ENCODE measurements at regions not wholly inside any gene's neighbourhood (a gene's known extent, or its start where the extent isn't known, plus 50 kb on each side); places are given as distances from the start of the nearest gene placed in this dataset.

- no peak overlapping the region for H3K27ac ChIP-seq
- no peak for TF ChIP-seq CTCF (IDR thresholded peaks at IDR 0.05)
- no peaks in the 10 kb centered on the region for H3K9me3 ChIP-seq
- no peaks in the 10 kb centered on the region for H3K4me1 ChIP-seq
- no peak overlapping the region for H3K4me3 ChIP-seq
- intact Hi-C loops (cut with DNase I), result no loop called here
- DNase-seq, result no peak
- 42 to 50% methylated on average over 2 of the region's 2 CpGs for WGBS, 2 donors
- H3K36me3 ChIP-seq, result no peaks in the 10 kb centered on the region
- ATAC-seq, result no peak
- H3K27me3 ChIP-seq, result no peaks in the 10 kb centered on the region
- FAIRE-seq, result no peak
Measured at GRCh38 chr2:150409196-150409595, 78.3 kb downstream of the RND3 start.

- no peak for TF ChIP-seq CTCF (IDR thresholded peaks at IDR 0.05)
- H3K36me3 ChIP-seq, result no peaks in the 10 kb centered on the region
- ATAC-seq, result no peak
- 80 to 87% methylated on average over 3 of the region's 3 CpGs for WGBS, 2 donors
- intact Hi-C loops (cut with DNase I), result no loop called here
- H3K4me3 ChIP-seq, result no peak overlapping the region
- H3K9me3 ChIP-seq, result no peaks in the 10 kb centered on the region
- H3K4me1 ChIP-seq, result no peaks in the 10 kb centered on the region
- no peak for FAIRE-seq
- H3K27ac ChIP-seq, result no peak overlapping the region
- no peak for DNase-seq
- H3K27me3 ChIP-seq, result no peaks in the 10 kb centered on the region
Measured at GRCh38 chr2:150404147-150404546, 83.3 kb downstream of the RND3 start.

DNA sequence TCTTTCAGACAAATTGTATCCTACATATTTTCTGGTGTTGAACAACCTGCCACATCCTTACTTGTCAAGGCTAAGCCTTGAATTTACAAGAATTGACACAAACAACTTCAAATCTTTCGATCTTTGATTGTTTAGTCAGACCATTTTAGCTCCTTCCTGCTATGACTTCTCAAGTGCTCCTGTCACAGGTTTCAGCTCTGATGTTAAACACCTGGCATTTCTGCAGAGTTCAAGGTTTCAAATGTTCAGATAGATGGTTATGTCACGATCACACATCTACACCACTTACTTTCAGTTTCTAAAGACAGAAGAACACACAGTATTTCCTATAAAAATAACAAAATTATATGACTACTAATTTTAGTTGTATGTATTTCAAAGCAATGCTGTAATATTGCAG is 84.0 kb downstream of the RND3 start:
- Histone ChIP-seq H3K27ac (no peak overlapping the region), H3K36me3 (no peaks in the 10 kb centered on the region), H3K4me3 (no peak overlapping the region), H3K4me1 (no peaks in the 10 kb centered on the region), H3K9me3 (no peaks in the 10 kb centered on the region), H3K27me3 (no peaks in the 10 kb centered on the region)
- TF ChIP-seq CTCF (IDR thresholded peaks at IDR 0.05), result no peak
- no peak for DNase-seq
- FAIRE-seq, result no peak
- peak in 1 of 4 donors; percentile 36 for ATAC-seq
- 24 to 27% methylated on average over 2 of the region's 2 CpGs for WGBS, 2 donors
- intact Hi-C loops (cut with DNase I), result no loop called here

- no peaks in the 10 kb centered on the region for H3K4me1 ChIP-seq
- DNase-seq (no peak), ATAC-seq (no peak), FAIRE-seq (no peak)
- H3K36me3 ChIP-seq, result no peaks in the 10 kb centered on the region
- WGBS, 2 donors, result 50 to 65% methylated on average over 3 of the region's 3 CpGs
- TF ChIP-seq CTCF (IDR thresholded peaks at IDR 0.05), result no peak
- H3K27ac ChIP-seq, result no peak overlapping the region
- no peaks in the 10 kb centered on the region for H3K9me3 ChIP-seq
- intact Hi-C loops (cut with DNase I), result no loop called here
- H3K27me3 ChIP-seq, result no peaks in the 10 kb centered on the region
- no peak overlapping the region for H3K4me3 ChIP-seq
Measured at GRCh38 chr2:150402953-150403352, 84.5 kb downstream of the RND3 start.

- Histone ChIP-seq H3K4me3 (no peak overlapping the region), H3K4me1 (no peaks in the 10 kb centered on the region), H3K27me3 (no peaks in the 10 kb centered on the region), H3K27ac (no peak overlapping the region), H3K36me3 (no peaks in the 10 kb centered on the region), H3K9me3 (no peaks in the 10 kb centered on the region)
- 61 to 69% methylated on average over 2 of the region's 2 CpGs for WGBS, 2 donors
- TF ChIP-seq CTCF (IDR thresholded peaks at IDR 0.05), result no peak
- no peak for DNase-seq
- ATAC-seq, result no peak
- intact Hi-C loops (cut with DNase I), result no loop called here
- no peak for FAIRE-seq
Measured at GRCh38 chr2:150400849-150401248, 86.6 kb downstream of the RND3 start.
